ENCODE measurements at regions not wholly inside any gene's neighbourhood (a gene's known extent, or its start where the extent isn't known, plus 50 kb on each side); places are given as distances from the start of the nearest gene placed in this dataset.

GRCh38 chr11:111176603-111177002 is 68.9 kb upstream of the POU2AF2 start:
- TF ChIP-seq CTCF (IDR thresholded peaks at IDR 0.05), result no peak
- TF ChIP-seq POLR2A (IDR thresholded peaks at IDR 0.05), result no peak

Measured in uterus (tissue), 2 donors.